B cell (primary cell): ENCODE measurements at regions not wholly inside any gene's neighbourhood (a gene's known extent, or its start where the extent isn't known, plus 50 kb on each side); places are given as distances from the start of the nearest gene placed in this dataset.

Experiments used
- ATAC-seq: fragments of 200-7000 bp; cut with Tn5 transposase; one replicate; pipeline ENCODE4 v1.10.0; 2021; ENCODE audit warnings: low read depth, mild to moderate bottlenecking, moderate number of reproducible peaks, moderate library complexity
- CTCF ChIA-PET: fragments of 350-600 bp; sonication (Branson Sonifier 250); formaldehyde crosslinking; loops from one replicate; lab custom pipeline; 2021; ENCODE audit warnings: antibody characterized with exemption, inconsistent platforms; lab: Charles Lee
- POLR2A ChIA-PET: fragments of 350-600 bp; sonication (Branson Sonifier 250); formaldehyde crosslinking; loops from one replicate; lab custom pipeline; 2021; ENCODE audit warnings: antibody characterized with exemption; lab: Charles Lee
- DNase-seq: peaks from one replicate; pipeline ENCODE4 v3.0.0; 2013
- H2AFZ ChIP-seq: 2 replicates; pipeline ENCODE4 v1.6.1; 2012; ENCODE audit warnings: mild to moderate bottlenecking, low read depth, low read length; ENCODE audit not compliant: insufficient read depth, poor library complexity, severe bottlenecking
- H3K27ac ChIP-seq, 2 donors: 1 replicate in 1 of 2; 2 replicates in 1 of 2; pipeline ENCODE4 v1.5.1; 2012 to 2013; ENCODE audit warnings: low read length in 2 of 2, mild to moderate bottlenecking in 2 of 2, moderate library complexity in 1 of 2
- H3K27me3 ChIP-seq, 4 experiments: fragments of 200-600 bp in 1 of 4; sonication (generic) in 1 of 4; replicated peaks in 1 of 4; 1 replicate in 2 of 4; 2 replicates in 2 of 4; pipeline versions ENCODE4 v1.6.1 to v1.7.0; 2013 to 2016; ENCODE audit warnings: low read length in 3 of 4, mild to moderate bottlenecking in 2 of 4, mixed read lengths in 1 of 4, moderate library complexity in 1 of 4; ENCODE audit not compliant: insufficient read depth in 4 of 4, control insufficient read depth in 3 of 4; ENCODE audit errors: control extremely low read depth in 1 of 4
- H3K36me3 ChIP-seq, 2 experiments: replicated peaks in 1 of 2; 1 replicate in 1 of 2; 2 replicates in 1 of 2; pipeline versions ENCODE4 v1.6.1 to v1.7.1; 2013; ENCODE audit warnings: low read length in 1 of 2; ENCODE audit not compliant: insufficient read depth in 2 of 2, control insufficient read depth in 1 of 2; ENCODE audit errors: control extremely low read depth in 1 of 2, extremely low read depth in 1 of 2
- H3K4me1 ChIP-seq, 2 donors: fragments of 200-600 bp in 1 of 2; sonication (generic) in 1 of 2; 1 replicate in 1 of 2; 2 replicates in 1 of 2; pipeline versions ENCODE4 v1.5.1 to v1.6.1; 2013 to 2017; ENCODE audit warnings: low read length in 2 of 2; ENCODE audit not compliant: control insufficient read depth in 2 of 2, insufficient read depth in 2 of 2
- H3K4me2 ChIP-seq: replicated peaks from 2 replicates; pipeline ENCODE3; 2012; ENCODE audit warnings: mild to moderate bottlenecking, low read depth, low read length; ENCODE audit not compliant: poor library complexity, severe bottlenecking
- H3K4me3 ChIP-seq, 5 experiments: fragments of 200-600 bp in 1 of 5; sonication (generic) in 1 of 5; 1 replicate in 3 of 5; 2 replicates in 2 of 5; pipeline versions ENCODE4 v1.5.1 to v1.7.0; 2011 to 2016; ENCODE audit warnings: low read length in 4 of 5, mild to moderate bottlenecking in 4 of 5, low read depth in 2 of 5, control low read depth in 1 of 5, moderate library complexity in 1 of 5; ENCODE audit not compliant: insufficient read depth in 1 of 5; ENCODE audit errors: control extremely low read depth in 1 of 5, extremely low read depth in 1 of 5
- H3K79me2 ChIP-seq: fragments of 200-600 bp; sonication (generic); one replicate; pipeline ENCODE4 v1.6.0; 2016; ENCODE audit warnings: low read length; ENCODE audit not compliant: control insufficient read depth, insufficient read depth
- H3K9ac ChIP-seq: fragments of 200-600 bp; sonication (generic); 2 replicates; pipeline ENCODE4 v1.6.1; 2017; ENCODE audit warnings: mild to moderate bottlenecking, low read length, moderate library complexity
- H3K9me3 ChIP-seq, 3 donors: one replicate each; pipeline versions ENCODE4 v1.6.1 to v1.7.1; 2013; ENCODE audit warnings: low read length in 2 of 3; ENCODE audit not compliant: control insufficient read depth in 2 of 3, insufficient read depth in 1 of 3; ENCODE audit errors: control extremely low read depth in 1 of 3
- H4K20me1 ChIP-seq: 2 replicates; pipeline ENCODE4 v1.6.0; 2012; ENCODE audit warnings: mild to moderate bottlenecking, low read length; ENCODE audit not compliant: insufficient read depth, control insufficient read depth, poor library complexity, severe bottlenecking
- H3K27ac Mint-ChIP-seq: one replicate; pipeline ENCODE4 v1.8.0; 2021; ENCODE audit warnings: mixed read lengths
- H3K27me3 Mint-ChIP-seq: one replicate; pipeline ENCODE4 v1.8.0; 2021; ENCODE audit warnings: mixed read lengths
- H3K4me1 Mint-ChIP-seq: one replicate; pipeline ENCODE4 v1.8.0; 2021; ENCODE audit warnings: mixed read lengths
- H3K4me3 Mint-ChIP-seq: one replicate; pipeline ENCODE4 v1.8.0; 2021; ENCODE audit warnings: mixed read lengths
- H3K9me3 Mint-ChIP-seq: one replicate; pipeline ENCODE4 v1.8.0; 2022; ENCODE audit warnings: mixed read lengths; ENCODE audit not compliant: insufficient read depth
- CTCF ChIP-seq: fragments of 200-600 bp; IDR thresholded peaks from one replicate; pipeline ENCODE4 v1.8.0; 2022; ENCODE audit warnings: antibody characterized with exemption, mild to moderate bottlenecking
- EZH2 ChIP-seq: IDR thresholded peaks from 2 replicates; pipeline ENCODE4 v1.6.1; 2012; ENCODE audit warnings: borderline replicate concordance, low read depth, mild to moderate bottlenecking, moderate library complexity, low read length; ENCODE audit not compliant: insufficient read depth, poor library complexity, severe bottlenecking
- WGBS: methylation state at CpG from one replicate; pipeline ENCODE4 v1.1.5; 2013; ENCODE audit warnings: missing lambda C conversion rate; ENCODE audit not compliant: insufficient coverage; 5-methylcytosine and 5-hydroxymethylcytosine counted together
- intact Hi-C: fragments of 100-400 bp; cut with micrococcal nuclease; formaldehyde crosslinking; loops from one replicate; pipeline ENCODE4 v1.10.0; 2022

GRCh38 chr5:157924931-157925729 lies 66.2 kb upstream of the CLINT1 start:
- Mint-ChIP-seq H3K9me3 (no peaks in the 10 kb centered on the region), H3K4me1 (peaks cover 4% of the 10 kb centered on the region), H3K27me3 (no peaks in the 10 kb centered on the region), H3K27ac (no peak overlapping the region), H3K4me3 (no peak overlapping the region)
- Histone ChIP-seq H3K9me3 (no peaks in the 10 kb centered on the region), H3K27me3 (no peaks in the 10 kb centered on the region), H2AFZ (no peak overlapping the region), H3K9ac (no peak overlapping the region), H3K79me2 (no peaks in the 10 kb centered on the region), H3K4me2 (no peak overlapping the region), H4K20me1 (no peaks in the 10 kb centered on the region), H3K4me1 (peaks cover 2% of the 10 kb centered on the region in 2 donors), H3K27ac (no peak overlapping the region), H3K4me3 (no peak overlapping the region), H3K36me3 (no peaks in the 10 kb centered on the region)
- TF ChIP-seq EZH2 (no peak), CTCF (no peak)
- 93% methylated on average over 6 of the region's 8 CpGs for WGBS
- DNase-seq (no peak), ATAC-seq (no peak)
- POLR2A ChIA-PET = no interaction called here
- CTCF ChIA-PET = no interaction called here
- intact Hi-C loops = no loop called here

- ATAC-seq = no peak
- H3K9ac ChIP-seq = no peak overlapping the region
- H3K79me2 ChIP-seq = no peaks in the 10 kb centered on the region
- no peak overlapping the region for H3K4me3 ChIP-seq
- H2AFZ ChIP-seq = no peak overlapping the region
- H3K9me3 ChIP-seq = no peaks in the 10 kb centered on the region
- no peak for DNase-seq
- peaks cover 8 to 9% of the 10 kb centered on the region in 2 donors for H3K4me1 ChIP-seq
- ChIA-PET CTCF (interaction anchor here (1.0 to 1.5 kb wide), 2 partner anchors 24 to 91 kb away, joined by 4 to 8 read pairs; no protein-coding TSS in a partner anchor), POLR2A (no interaction called here)
- H3K9me3 Mint-ChIP-seq = no peaks in the 10 kb centered on the region
- H3K27me3 ChIP-seq = no peaks in the 10 kb centered on the region
- H4K20me1 ChIP-seq = no peaks in the 10 kb centered on the region
- no peak overlapping the region for H3K27ac ChIP-seq
- H3K27ac Mint-ChIP-seq = no peak overlapping the region
- H3K4me2 ChIP-seq = no peak overlapping the region
- H3K36me3 ChIP-seq = no peaks in the 10 kb centered on the region
- no peaks in the 10 kb centered on the region for H3K27me3 Mint-ChIP-seq
- TF ChIP-seq CTCF (no peak), EZH2 (no peak)
- peaks cover 10% of the 10 kb centered on the region for H3K4me1 Mint-ChIP-seq
- intact Hi-C loops = no loop called here
- WGBS = 100% methylated on average over 1 of the region's 2 CpGs
- no peak overlapping the region for H3K4me3 Mint-ChIP-seq
Observed at GRCh38 chr5:157924490-157924889, 65.5 kb upstream of the CLINT1 start.
